SH-SY5Y (cell line): ENCODE measurements at regions not wholly inside any gene's neighbourhood (a gene's known extent, or its start where the extent isn't known, plus 50 kb on each side); places are given as distances from the start of the nearest gene placed in this dataset.

Experiments used
- GATA2 ChIP-seq: IDR thresholded peaks from 2 replicates; pipeline ENCODE4 v1.6.1; 2011; ENCODE audit warnings: mild to moderate bottlenecking, low read depth, low read length
- GATA3 ChIP-seq: IDR thresholded peaks from 2 replicates; pipeline ENCODE4 v1.6.1; 2011; ENCODE audit warnings: low read depth, mild to moderate bottlenecking, low read length, moderate library complexity

DNA sequence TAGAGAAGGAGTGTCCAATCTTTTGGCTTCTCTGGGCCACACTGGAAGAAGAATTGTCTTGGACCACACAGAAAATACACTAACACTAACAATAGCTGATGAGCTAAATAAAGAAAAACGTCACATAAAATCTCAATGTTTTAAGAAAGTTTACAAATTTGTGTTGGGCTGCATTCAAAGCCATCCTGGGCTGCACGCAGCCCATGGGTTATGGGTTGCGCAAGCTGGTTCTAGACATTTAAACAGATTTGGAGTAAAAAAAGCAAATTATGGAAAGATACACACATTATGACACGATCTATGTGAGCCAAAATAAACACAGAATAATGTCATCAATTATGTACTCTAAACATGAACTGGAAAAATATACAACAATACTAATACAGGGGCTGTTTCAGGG is 703.3 kb upstream of the LMCD1 start:
- TF ChIP-seq GATA2: no peak
- no peak for TF ChIP-seq GATA3
